GM21360 (cell line): ENCODE measurements at regions not wholly inside any gene's neighbourhood (a gene's known extent, or its start where the extent isn't known, plus 50 kb on each side); places are given as distances from the start of the nearest gene placed in this dataset.

Experiments
- ATAC-seq: cut with Tn5 transposase; IDR thresholded peaks from one replicate; pipeline ENCODE4 v1.9.1; 2021; ENCODE audit warnings: mild to moderate bottlenecking, moderate library complexity; ENCODE audit not compliant: unreplicated experiment

DNA sequence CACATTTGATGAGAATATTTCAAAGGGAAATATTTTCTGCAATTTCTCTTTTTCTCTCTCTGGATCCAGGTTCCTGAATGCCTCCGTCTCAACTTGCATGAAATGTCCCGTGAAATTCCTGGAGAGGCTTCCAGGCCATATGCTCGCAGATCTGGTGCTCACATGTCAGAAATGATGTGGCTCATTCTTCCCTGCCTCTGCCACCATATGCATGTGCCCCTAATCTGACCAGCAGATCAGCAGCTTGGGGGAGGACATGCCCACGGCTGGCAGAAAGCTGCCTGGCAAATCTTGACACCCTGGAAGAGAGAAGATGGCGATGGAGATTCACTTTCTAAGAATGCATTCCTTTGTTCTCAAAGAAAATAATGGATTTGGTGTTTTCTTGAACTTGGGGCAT is 490.7 kb downstream of the RPS24 start:
- no peak for ATAC-seq

GRCh38 chr10:78524941-78525340 is 491.3 kb downstream of the RPS24 start:
- ATAC-seq = no peak

- ATAC-seq = no peak
These were observed 492.7 kb downstream of the RPS24 start for GRCh38 chr10:78526347-78526746.

GRCh38 chr10:78527296-78527695 is 493.6 kb downstream of the RPS24 start:
- ATAC-seq = no peak

- no peak for ATAC-seq
These were observed 495.1 kb downstream of the RPS24 start for GRCh38 chr10:78528749-78529204.

GRCh38 chr10:78529262-78529661 is 495.6 kb downstream of the RPS24 start:
- ATAC-seq = no peak

DNA sequence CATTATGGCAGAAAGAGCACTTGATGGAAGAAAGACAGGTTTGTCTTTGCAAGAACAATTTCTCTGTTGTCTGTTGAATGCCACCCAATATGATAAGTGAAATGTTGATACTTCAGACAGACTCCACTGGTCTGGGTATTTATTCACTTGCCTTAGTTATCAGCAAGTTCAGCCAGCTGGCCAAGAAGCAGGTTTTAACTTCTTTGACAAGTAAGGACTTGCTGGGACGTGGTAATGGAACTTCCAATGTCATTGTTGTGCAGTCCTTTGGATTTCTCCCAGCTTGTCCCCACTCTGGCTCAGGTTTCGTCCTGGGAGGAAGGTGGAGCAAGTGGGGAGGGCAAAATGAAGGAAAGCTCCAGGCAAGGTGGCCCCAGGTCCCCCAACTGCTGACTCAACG is 497.4 kb downstream of the RPS24 start:
- ATAC-seq = no peak

GRCh38 chr10:78532480-78533042 is 498.9 kb downstream of the RPS24 start:
- no peak for ATAC-seq

GRCh38 chr10:78533098-78533497 is 499.4 kb downstream of the RPS24 start:
- ATAC-seq = no peak

GRCh38 chr10:78533776-78534175 is 500.1 kb downstream of the RPS24 start:
- no peak for ATAC-seq

DNA sequence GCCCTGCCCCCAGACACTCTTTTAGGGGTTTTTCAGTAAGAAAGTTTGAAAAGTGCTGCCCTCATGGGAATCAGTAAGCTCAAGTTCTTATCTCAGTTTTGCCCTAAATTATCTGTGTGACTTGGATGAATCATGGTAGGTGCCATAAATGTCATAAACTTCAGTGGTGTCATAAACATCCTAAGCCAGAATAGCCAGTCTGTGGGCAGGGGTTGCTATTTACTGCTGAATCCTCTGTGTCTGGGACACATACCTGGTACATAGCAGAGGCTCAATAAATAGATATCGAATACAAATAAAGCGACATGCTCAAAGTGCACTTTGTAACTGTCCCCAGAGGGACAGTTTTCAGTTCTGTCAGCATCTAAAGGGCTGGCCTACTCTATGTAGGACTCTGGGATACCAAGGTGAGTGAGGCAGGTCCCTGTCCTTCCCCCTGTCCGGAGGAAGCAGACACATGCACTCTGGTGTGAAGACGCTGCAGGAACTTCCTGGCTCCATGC is 502.1 kb downstream of the RPS24 start:
- no peak for ATAC-seq

DNA sequence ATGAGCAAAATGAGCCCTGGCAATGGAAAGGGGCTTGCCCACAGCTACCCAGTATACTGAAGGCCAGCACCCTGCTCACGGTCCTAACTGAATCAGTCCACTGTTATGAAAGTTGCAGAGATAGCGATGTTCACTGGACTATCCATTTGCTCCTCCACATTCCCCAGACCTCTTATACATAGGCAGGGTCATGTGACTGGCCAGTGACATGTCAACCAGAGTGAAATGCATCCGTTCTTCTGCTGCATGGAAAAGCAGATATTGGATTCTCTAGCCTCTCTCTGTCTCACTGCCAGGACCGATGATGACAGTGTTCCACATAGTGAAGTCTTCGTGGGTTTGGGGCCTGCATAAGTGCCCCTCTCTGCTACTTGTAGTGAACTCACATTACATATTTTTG is 503.4 kb downstream of the RPS24 start:
- ATAC-seq = no peak

DNA sequence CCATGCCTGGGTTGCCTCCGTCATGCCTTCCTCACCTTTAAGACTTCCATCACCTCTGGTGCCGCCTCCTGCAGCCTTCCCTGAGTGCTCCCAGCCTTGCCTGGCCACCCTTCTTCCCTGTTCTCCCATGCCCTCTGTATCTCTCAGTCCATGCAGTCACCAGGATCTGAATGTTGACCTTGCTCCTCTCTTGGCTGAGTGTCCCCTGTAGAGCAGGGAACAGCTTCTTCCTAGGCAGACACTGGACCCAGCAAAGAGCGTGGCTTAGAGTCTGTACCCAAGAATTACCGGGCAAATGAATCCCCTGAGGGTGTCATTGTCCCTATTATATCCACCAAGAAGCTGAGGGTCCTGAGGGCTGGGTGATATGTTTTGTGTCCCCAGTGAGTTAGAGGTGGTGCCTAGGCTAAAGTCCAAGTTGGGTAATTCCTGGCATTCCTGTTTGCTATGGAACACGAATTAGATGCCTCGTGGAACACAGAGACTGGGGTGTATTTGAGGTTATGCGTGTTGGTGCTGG is 505.6 kb downstream of the RPS24 start:
- ATAC-seq = no peak

- no peak for ATAC-seq
These were observed 506.9 kb downstream of the RPS24 start for GRCh38 chr10:78540355-78541076.

- ATAC-seq = no peak
These were observed 507.9 kb downstream of the RPS24 start for GRCh38 chr10:78541481-78542140.

DNA sequence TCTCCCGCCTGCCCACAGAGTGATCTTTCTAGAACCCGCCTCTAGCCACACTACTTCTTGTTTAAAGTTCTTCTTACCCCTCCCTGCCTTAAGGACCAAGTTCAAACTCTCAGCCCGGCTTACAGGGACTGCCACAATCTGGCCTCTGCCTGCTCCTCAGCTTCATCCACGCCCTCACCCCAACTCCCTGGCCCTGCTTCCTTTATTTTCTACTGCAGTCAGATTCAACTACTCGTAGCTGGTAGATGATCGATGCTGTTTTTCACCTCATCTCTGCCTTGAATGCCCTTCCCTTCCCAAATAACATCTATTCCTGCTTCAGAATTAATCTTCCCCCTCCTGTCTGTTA is 508.5 kb downstream of the RPS24 start:
- no peak for ATAC-seq

DNA sequence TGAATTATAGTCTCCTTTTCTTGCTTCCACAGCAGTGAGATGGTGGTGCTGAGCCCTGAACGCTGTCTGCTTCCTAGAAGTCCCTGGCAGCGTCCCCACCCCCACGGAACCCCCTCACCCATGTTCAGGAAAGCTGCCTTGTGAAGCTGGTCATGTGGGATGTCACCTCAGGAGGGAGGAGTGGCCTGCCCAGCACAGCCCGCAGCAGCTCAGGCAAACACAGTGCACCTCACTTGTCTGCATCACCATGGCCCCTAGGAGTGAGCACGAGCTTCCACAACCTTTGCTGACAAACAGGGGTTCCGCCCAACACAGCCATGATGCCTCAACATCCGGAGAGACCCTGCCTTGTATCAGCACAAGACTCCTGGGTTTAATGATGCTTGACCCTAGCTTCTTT is 508.9 kb downstream of the RPS24 start:
- ATAC-seq = no peak

- no peak for ATAC-seq
These were observed 509.5 kb downstream of the RPS24 start for GRCh38 chr10:78543031-78543748.

DNA sequence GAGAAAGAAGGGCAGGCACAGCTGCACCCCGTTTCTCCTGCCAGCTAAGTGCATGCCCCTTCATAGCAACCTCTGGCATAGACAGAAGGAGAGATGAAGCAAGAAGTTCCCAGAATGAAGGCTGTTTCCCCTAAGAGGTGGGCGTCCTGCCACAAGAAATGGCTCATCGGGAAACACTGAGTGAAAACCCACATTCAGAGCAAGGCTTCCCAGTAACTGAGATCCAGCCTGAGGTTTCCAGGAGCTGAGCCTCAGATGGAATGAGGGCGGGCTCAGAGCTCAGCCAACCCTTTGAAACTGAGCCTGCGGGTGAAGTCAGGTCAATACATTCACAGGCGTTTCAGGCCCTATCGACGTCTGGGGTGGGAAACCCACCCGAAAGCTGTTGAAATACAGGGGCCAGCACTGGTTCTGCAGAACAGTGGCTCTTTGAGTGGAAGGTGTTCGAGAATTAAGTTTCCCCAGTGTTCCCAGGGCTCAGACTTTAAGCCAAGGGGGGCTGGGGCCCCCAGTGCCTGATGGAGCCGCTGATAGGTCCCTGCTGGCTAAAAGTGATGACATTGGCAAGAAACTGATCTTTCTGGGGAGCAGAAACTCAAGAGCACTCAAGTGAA is 510.2 kb downstream of the RPS24 start:
- ATAC-seq = no peak

- ATAC-seq = no peak
These were observed 510.9 kb downstream of the RPS24 start for GRCh38 chr10:78544423-78545090.
